Ureter (tissue), 1 donor: ENCODE measurements at regions not wholly inside any gene's neighbourhood (a gene's known extent, or its start where the extent isn't known, plus 50 kb on each side); places are given as distances from the start of the nearest gene placed in this dataset.
"Not testable (repeated sequence)": the region's sequence is repeated elsewhere in the genome, so short reads cannot be mapped to it uniquely, and the experiment has no call there.

Source experiments
- DNase-seq: peaks from one replicate; pipeline ENCODE4 v3.0.0-alpha.2; 2020; ENCODE audit warnings: low spot score
- donor health status: DM: yes; HTN: yes; CAD: no.

DNA sequence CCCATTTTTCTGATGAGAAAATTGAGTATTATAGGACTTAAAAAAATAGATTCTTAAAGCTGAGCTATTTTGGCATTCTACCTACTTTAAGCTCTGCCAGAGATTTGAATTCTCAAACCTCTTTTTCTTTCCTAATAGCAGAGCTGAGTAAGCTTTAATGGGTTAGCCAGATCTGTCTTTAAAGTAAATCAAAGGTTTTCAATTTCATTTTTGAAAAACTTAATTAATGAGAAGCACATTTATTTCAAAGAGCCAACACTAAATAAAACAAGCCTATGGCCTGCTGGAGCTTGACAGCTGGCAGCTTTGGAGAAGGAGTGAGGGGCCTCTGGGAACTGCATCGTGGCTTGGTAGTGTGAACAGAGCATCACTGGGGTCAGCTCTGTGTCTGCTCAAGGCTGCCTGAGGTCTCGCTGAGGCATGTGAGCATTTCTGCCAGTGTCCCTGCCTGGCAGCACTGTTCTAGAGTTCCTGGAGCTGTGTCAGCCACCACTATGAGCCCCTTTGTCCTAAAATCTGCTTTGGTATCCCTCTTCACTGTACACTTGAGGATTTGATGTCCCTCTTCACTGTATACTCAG, 50.4 kb upstream of the PRSS23 start:
- DNase-seq: no peak

DNA sequence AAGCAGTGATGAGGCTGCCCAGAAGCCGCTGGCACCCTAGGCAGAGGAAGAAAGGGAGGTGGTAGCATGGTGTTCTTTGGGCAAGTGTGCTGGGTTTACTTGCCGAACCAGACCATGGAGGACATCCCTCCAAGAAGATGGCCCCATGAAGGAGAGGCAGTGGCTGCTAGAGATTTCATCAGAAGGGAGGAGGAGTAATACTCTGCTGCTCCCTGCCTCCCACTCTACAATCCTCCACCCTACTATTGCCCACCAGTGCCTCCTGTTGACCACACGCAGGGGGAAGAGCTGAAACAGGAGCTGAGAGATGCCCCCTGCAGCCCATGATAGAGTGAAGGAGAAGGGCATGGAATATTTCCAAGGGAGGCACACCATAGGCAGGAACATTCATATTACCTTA, 51.0 kb upstream of the PRSS23 start:
- DNase-seq: no peak

DNA sequence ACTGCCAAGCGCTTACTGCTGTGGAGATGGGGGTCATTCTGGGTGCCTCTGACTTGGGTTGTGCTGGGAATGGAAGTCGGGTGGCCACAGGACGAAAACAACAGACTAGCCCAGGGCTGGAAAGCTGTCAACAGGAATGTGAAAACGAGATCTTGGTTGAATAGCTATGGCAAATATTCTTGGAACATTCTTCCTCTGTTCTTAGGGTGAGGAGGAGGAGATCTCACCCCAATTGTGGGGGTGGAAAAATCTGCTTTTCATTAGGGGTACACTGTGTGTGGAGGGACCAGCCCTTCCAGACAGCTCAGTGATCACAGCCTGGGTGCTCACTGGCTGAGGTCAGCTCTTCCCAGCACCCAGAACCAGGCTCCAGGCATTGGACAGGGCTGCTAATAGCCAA, 52.0 kb upstream of the PRSS23 start:
- no peak for DNase-seq

DNA sequence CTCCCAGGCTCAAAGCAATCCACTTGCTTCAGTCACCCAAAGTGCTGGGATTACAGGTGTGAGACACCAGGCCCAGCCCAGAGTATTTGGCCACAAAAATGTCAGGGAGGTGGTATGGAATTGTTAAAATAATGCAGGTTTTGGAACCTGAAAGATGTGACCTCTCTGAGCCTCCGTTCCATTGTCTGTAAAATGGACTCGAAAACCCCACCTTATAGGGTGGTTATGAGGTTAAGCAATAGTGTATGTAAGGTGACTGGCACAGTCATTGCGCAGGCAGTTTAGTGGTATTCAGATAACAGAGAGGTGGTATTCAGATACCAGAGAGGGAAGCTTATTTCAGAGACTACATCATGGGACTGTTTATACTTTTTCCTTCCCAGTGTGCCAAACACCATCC, 52.5 kb upstream of the PRSS23 start:
- no peak for DNase-seq

DNA sequence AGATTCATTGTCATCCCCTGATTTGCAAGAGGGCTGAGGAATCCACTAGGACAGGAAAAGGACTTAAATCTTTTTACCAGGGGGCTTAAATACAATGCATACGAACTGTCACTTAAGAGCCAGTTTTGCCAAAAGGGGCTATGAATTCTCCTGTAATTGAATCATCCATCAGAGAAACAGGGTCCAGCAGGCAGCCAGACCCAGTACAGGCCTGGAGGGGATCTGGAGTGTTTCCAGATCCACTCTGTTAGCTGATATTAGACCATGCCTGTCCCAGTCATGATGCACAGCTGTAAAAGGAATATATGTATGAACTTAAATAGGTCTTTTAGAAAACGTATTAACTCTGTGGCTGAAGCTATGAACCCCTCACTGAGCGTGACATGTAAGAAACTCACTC, 53.8 kb upstream of the PRSS23 start:
- DNase-seq: no peak

DNA sequence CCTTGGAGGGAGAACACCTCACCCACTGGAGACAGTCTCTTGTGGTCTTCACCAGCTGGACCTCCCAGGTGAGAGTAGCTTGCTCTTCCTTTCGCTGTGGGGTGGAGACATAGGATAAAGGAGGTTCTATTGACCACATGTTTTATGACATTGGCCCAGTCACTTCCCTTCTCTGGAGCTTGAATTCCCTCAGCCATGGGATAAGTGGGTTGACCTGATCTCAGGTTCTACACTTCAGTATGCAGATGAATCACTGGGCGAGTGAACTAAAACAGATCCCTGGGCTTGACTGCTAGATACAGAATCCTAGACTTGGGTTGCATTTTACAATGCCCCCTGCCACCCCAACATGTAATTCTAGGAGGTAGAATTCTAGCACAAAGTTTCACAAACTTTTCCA, 54.8 kb upstream of the PRSS23 start:
- no peak for DNase-seq

DNA sequence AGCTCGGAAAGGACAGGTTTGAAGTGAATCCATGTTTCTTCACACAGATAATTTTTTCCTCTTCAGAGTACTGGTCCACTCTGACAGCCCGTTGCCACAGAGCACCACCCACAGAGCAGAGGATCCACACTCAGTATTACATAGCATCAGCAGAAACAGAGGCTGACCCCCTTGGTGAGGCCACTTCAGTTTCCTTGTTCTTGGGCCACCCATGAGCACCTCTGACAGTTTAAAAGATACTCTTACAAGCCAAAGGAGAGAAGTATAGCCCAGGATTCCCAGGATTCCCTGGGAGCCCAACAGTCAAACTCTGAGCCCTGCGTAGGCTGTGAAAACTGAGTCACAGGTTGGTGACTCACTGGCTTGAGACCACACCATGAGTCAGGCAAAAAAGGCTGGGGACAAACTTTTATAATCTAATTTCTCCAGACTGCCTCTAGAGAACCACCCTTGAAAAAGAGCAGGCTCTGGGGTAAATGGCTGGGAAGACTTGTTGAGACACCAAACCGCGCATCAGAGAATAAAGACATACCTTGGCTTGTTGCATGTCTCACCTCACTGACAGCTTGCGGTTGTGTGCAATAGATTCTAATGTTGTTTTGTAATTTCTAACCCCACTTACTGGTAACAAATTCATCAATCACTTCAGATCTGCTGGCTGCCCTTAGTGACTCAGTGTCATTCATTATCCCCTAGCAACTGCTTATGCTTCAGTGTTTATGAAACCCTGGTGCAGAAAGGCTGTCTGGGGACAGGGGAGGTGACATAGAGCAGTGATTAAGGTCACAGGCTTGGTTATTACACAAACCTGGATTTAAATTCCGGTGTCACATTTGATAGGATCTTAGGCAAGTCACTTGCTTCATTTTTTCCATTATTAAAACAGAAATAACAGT, 56.9 kb upstream of the PRSS23 start:
- peak; percentile 56 for DNase-seq

DNA sequence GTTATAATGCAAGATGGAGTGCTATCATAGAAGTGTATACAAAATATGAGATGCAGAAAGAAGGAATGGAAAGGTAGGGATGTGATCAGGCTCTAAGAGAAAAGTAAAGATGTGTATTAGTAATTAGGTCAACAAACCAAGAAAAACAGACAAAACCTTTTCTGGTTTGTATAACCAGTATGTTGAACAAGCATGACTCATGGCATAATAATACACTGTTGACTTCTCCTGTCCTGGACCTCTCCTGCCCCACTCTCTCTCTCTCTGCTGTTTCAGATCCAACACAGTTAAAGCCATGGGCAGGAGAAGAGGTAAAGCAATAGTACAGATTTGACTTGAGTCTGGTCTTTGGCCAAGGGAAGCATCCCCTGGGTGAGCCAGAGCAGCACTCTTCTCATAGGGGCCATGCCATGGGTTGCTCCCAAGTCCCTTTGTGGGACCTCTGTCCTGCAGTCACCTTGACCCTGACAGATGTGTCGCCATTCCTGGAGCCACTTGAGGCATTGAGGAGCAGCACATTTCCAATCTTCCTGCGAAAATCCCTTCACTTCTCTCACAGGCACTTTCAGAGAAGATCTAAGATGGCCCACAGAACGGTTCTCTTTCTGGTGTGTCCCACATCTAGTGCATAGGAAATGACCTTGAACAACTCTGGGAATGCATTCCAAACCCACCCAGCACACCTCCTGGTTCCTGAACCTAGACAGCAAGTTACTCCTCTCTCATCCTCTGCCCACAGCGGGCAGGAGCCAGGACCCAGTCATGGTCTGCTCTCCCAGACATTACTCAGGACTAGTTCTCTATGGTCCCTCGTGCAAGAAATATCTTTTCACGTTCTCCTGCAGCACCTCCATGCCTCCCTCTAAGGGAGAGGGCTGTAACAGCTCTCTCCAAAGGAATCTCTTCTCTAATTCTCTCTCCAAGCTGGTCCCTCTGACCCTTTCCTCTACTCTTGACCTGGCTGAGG, 58.2 kb upstream of the PRSS23 start:
- DNase-seq: no peak

DNA sequence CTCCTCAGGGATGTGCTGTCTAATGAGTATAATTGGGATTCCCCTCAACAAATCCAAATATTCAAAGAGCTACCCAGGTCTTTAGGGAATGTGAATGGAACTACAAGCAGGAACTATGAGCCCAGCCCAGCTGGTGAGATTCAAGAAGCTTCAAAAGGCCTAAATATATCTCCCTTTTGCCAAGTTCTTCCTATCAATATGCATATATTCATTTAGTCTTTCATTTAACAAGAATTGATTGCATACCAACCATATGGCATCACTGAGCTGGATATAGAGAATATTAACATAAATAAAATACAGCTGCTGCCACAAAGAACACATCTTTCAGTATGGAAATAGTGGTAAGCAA, 58.9 kb upstream of the PRSS23 start:
- no peak for DNase-seq

DNA sequence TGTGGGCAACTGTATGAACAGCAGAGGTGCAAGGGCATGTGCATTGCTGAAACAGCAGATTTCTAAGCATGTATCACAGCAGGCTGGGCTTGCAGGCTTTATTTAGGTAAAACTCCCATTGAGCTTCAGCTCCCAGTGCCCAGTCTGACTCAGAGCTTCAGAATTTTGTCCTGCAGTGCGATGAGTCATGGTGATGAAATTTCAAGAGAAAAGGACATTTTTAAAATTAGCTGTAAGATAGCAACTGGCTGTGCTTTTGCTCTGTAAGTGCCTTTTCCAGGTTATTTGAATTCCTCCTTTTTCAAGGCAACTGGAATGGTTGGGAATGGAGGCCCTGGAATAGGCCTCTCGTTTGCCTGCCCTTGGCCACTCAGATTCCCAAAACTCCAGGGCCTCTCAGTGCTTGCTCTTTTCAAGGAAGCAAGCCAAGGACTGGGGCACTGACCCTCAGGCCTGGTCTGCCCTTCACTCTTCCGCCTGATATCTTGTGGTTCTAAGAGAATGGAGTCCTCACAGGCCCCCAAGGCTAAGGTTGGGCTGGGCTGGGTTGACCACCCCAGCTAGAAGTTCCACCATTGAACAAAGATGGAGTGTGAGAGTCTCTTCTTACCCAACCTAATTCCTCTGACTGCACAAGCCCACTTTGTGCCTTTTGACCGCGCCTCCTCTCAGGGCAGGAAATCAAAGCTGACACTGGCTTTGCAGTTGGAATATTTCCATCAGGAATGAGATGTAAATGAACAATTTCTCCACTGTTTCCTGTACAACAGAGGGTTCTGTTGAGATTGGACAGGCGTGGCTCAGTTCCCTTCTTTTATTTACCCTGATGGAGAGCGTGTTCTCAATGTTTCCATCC, 59.5 kb upstream of the PRSS23 start:
- DNase-seq: peak; percentile 76

DNA sequence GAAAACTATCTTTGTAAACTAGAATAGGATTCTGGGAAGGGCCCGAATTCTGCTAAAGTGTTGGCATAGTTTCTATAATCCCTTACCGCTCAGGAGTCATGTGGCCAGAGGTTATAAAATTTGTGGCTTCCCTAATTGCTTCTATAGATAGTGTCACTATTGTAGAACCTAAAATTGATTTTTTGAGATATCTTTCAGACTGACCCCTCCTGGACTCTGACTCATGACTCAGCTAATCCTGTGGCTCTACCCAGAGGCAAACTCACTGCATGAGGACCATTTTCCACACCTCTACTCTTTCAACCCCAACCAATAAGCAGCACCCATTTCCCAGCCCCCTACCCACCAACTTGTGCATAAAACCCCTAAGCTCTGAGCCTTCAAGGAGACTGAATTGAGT, 61.8 kb upstream of the PRSS23 start:
- DNase-seq: no peak

DNA sequence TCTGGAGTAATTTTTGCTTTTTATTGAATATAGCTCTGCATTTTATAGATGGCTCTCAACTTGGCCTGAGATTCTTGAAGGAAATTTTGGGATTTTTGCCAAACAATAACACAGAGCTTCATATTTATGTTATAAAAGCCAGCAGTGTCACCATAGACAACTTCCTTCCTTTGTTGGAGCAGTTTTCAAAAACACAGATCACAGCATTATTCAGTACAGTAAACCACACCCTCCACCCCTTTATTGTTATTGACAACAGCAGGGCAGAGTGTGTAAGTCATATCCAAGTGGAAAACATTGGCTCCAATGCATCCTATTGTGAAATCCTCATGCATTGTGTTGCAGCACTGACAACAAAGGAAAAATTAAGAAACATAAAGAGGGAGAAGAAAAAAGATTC, 62.6 kb upstream of the PRSS23 start:
- DNase-seq: no peak

DNA sequence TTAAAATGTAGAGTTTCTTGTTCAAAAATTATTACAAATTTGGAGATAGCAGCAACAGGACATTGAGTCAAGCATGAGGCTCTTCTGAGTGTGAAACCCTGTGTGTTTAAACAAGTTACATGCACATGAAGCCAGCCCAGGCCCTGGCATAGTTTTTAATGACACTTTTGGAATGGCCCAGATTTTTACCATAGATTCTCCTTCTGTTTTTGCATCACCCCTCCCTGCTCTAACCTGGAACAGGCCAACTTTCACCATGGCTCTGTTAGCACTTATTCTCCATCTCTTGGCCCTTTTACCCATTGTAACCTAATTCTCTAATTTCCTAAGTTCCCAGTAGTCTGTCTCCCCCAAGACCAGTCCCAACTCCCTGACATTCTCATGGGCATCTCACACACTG, 63.1 kb upstream of the PRSS23 start:
- no peak for DNase-seq

DNA sequence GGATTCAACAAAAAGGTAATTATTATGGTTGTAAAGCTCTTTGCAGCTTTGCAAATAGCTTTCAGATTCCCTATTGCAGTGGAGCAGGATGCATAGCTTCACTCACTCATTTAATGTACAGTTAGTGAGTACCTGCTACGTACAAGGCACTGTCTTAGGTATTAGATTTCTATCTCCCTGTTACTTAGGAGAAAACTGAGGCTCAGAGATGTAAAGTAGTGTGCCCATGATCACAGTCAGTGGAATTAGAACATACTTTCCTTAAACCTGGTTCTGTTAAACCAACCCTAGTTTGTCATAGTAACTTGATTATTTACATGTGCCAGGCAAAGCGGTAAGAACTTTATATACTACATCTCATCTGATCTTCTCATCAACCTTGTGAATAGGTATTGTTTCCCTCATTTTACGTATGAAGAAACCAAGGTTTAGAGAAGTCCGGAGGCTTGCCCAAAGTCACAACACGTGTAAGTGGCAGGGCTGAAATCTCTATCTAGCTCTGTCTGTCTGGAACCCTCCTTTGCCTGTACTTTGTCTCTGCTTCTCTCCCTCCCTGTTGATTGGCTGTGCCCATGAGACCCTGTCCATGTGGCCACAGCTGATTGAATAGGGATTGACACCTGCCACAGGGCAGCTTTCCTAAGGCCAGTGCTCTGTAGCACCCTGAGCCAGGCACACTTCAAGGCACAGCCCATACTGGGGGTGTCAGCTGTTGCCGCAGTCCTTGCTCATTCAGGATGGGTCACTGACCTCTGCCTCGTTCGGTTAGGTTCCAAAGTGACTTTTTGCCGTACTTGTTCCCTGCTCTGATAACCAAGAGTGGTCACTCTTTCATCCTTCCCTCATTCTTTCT, 63.8 kb upstream of the PRSS23 start:
- DNase-seq: no peak

DNA sequence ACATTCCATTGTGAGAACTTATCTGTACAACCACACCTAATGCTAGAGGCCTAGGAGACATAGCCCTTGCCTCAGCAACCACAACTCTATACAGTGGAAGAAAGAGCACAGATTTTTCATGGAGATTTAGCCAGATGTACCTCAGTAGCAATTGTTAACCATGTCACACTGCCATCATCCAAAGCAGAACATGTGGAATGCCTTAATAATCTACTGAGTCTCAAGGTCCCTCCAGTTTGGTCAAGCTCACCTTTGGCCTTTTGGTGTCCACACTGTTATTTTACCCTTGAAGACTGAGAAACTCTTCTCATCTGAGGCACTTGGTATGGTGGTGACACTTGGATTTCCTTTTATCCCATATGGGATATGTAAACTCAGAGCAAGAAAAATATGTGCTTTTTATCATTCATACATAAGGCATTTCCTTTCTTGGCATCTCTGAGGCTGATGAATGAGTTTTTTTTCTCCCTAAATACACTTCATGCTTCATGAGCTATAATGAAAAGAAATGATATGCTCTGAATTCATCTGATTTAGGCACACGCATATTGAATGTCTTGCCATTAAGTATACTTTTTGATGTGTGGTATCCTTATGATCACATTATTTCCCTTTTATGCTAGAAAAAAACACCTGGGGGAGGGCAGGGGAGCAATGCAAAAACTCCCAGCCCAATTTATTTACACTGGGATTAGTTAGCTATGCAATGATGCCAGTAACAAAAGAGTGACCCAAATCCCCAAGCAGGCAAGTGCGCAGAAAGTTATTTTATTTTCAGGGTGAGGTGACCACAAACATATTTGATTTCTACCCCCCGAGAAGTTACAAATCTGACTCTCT, 63.3 kb upstream of the ME3 start:
- DNase-seq: no peak

DNA sequence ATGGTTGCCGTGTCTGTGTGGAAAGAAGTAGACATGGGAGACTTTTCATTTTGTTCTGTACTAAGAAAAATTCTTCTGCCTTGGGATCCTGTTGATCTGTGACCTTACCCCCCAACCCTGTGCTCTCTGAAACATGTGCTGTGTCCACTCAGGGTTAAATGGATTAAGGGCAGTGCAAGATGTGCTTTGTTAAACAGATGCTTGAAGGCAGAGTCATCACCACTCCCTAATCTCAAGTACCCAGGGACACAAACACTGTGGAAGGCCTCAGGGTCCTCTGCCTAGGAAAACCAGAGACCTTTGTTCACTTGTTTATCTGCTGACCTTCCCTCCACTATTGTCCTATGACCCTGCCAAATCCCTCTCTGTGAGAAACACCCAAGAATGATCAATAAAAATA, 60.3 kb upstream of the ME3 start:
- not testable (repeated sequence) for DNase-seq

DNA sequence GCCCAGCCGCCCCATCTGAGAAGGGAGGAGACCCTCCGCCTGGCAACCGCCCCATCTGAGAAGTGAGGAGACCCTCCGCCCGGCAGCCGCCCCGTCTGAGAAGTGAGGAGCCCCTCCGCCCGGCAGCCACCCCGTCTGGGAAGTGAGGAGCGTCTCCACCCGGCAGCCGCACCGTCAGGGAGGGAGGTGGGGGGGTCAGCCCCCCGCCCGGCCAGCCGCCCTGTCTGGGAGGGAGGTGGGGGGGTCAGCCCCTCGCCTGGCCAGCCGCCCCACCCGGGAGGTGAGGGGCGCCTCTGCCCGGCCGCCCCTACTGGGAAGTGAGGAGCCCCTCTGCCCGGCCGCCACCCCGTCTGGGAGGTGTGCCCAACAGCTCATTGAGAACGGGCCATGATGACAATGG, 59.9 kb upstream of the ME3 start:
- not testable (repeated sequence) for DNase-seq

DNA sequence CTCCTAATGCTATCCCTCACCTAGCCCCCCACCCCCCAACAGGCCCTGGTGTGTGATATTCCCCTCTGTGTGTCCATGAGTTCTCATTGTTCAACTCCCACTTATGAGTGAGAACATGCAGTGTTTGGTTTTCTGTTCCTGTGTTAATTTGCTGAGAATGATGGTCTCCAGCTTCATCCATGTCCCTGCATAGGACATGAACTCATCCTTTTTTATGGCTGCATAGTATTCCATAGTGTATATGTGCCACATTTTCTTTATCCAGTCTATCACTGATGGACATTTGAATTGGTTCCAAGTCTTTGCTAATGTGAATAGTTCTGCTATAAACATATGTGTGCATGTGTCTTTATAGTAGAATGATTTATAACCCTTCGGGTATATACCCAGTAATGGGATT, 57.2 kb upstream of the ME3 start:
- DNase-seq: not testable (repeated sequence)

DNA sequence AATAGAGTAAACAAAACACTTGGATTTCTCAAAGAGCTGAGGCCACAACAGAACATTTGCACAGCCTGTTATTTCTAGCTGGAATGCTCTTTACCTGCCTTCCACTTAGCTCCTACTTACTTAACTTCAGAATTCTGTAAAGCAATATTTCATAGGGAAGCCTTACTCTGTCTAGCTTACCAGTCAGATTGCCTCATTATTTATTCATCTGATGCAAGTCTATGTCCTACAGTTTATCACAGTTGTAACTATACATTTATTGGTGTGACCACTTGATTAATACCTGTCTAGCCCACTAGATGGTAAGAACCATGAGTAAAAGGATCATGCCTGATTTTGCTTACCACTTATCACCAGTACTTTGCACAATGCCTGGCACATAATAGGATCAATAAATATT, 56.1 kb upstream of the ME3 start:
- DNase-seq: no peak
